HCT116 (cell line): ENCODE measurements at regions not wholly inside any gene's neighbourhood (a gene's known extent, or its start where the extent isn't known, plus 50 kb on each side); places are given as distances from the start of the nearest gene placed in this dataset.

Experiments
- ATAC-seq: fragments of 200-7000 bp; cut with Tn5 transposase; 2 replicates; pipeline ENCODE4 v1.9.1; 2020; ENCODE audit warnings: mild to moderate bottlenecking, moderate library complexity
- BruUV-seq: library from RNA; stranded (reverse); fragments of 400-500 nt; replicated peaks from 2 replicates; lab custom pipeline; 2021; lab: Mats Ljungman, UMichigan
- CTCF ChIA-PET: fragments of 300-600 bp; sonication (Branson Sonifier 250); formaldehyde crosslinking; loops from one replicate; lab custom pipeline; 2021; ENCODE audit warnings: antibody characterized with exemption; lab: Charles Lee
- POLR2A ChIA-PET: fragments of 300-600, 350-600 bp; sonication (Branson Sonifier 250); formaldehyde crosslinking; loops from one replicate; lab custom pipeline; 2021; ENCODE audit warnings: antibody characterized with exemption; lab: Charles Lee
- RAD21 ChIA-PET, 2 experiments: fragments of 300-600 bp; sonication (Branson Sonifier 250); formaldehyde crosslinking; loops; one replicate each; lab custom pipeline; 2023; ENCODE audit warnings: low total read pairs in 2 of 2; ENCODE audit not compliant: uncharacterized antibody in 2 of 2, unreplicated experiment in 2 of 2, low non-redundant PET in 1 of 2; lab: Charles Lee
- DNase-seq: peaks from one replicate; pipeline ENCODE4 v3.0.0-alpha.2; 2010; ENCODE audit warnings: low read depth, low spot score
- H2AFZ ChIP-seq: fragments of 200-600 bp; shearing (Covaris generic), sonication (generic); 2 replicates; pipeline ENCODE4 v1.6.1; 2017; ENCODE audit warnings: low read depth, mixed run types, mixed read lengths, antibody characterized with exemption, low read length; ENCODE audit not compliant: poor library complexity, severe bottlenecking
- H3K27ac ChIP-seq: 2 replicates; pipeline ENCODE4 v1.5.1; 2012; ENCODE audit warnings: low read depth, low read length
- H3K27me3 ChIP-seq: fragments of 200-600 bp; sonication (generic); 2 replicates; pipeline ENCODE4 v1.6.1; 2016; ENCODE audit warnings: mixed run types, low read length, mixed read lengths; ENCODE audit not compliant: insufficient read depth
- H3K36me3 ChIP-seq, 2 experiments: fragments of 200-500 bp in 1 of 2; fragments of 200-600 bp in 1 of 2; sonication (Bioruptor generic) in 1 of 2; sonication (generic) in 1 of 2; 2 replicates each; pipeline versions ENCODE4 v1.5.1 to v1.6.1; 2014 to 2016; ENCODE audit warnings: low read length in 2 of 2, inconsistent platforms in 1 of 2, mixed read lengths in 1 of 2, mixed run types in 1 of 2; ENCODE audit not compliant: insufficient read depth in 2 of 2, control insufficient read depth in 1 of 2
- H3K4me1 ChIP-seq, 2 experiments: fragments of 200-600 bp in 1 of 2; sonication (generic) in 1 of 2; 2 replicates each; pipeline versions ENCODE4 v1.5.1 to v1.6.1; 2012 to 2017; ENCODE audit warnings: low read length in 2 of 2, inconsistent platforms in 1 of 2, mild to moderate bottlenecking in 1 of 2, mixed read lengths in 1 of 2, mixed run types in 1 of 2, moderate library complexity in 1 of 2; ENCODE audit not compliant: insufficient read depth in 2 of 2, control insufficient read depth in 1 of 2
- H3K4me2 ChIP-seq: fragments of 200-600 bp; sonication (generic); 2 replicates; pipeline ENCODE4 v1.6.1; 2017; ENCODE audit warnings: mixed run types, low read length, mixed read lengths
- H3K4me3 ChIP-seq, 2 experiments: fragments of 200-600 bp in 1 of 2; sonication (generic) in 1 of 2; replicated peaks in 1 of 2; 2 replicates each; pipeline ENCODE4 v1.5.1; 2011 to 2016; ENCODE audit warnings: low read length in 2 of 2, control low read depth in 1 of 2, low read depth in 1 of 2, mild to moderate bottlenecking in 1 of 2, mixed read lengths in 1 of 2, mixed run types in 1 of 2
- H3K79me2 ChIP-seq: fragments of 200-600 bp; sonication (generic); 2 replicates; pipeline ENCODE4 v1.6.1; 2017; ENCODE audit warnings: mild to moderate bottlenecking, mixed run types, low read length, moderate library complexity, mixed read lengths; ENCODE audit not compliant: insufficient read depth
- H3K9ac ChIP-seq: fragments of 200-600 bp; sonication (generic); 2 replicates; pipeline ENCODE4 v1.6.1; 2016; ENCODE audit warnings: low read length, mixed read lengths
- H3K9me2 ChIP-seq: fragments of 200-600 bp; sonication (generic), shearing (Covaris generic); 2 replicates; pipeline ENCODE4 v1.6.1; 2017; ENCODE audit warnings: mixed run types, mild to moderate bottlenecking, moderate library complexity; ENCODE audit not compliant: insufficient read depth
- H3K9me3 ChIP-seq, 2 experiments: fragments of 200-500 bp in 1 of 2; fragments of 200-600 bp in 1 of 2; sonication (Bioruptor generic) in 1 of 2; sonication (generic) in 1 of 2; 2 replicates each; pipeline ENCODE4 v1.6.1; 2014 to 2017; ENCODE audit warnings: low read length in 2 of 2, mixed read lengths in 2 of 2, inconsistent platforms in 1 of 2, low read depth in 1 of 2, mild to moderate bottlenecking in 1 of 2, mixed run types in 1 of 2, moderate library complexity in 1 of 2; ENCODE audit not compliant: control insufficient read depth in 1 of 2, insufficient read depth in 1 of 2
- H4K20me1 ChIP-seq: fragments of 200-600 bp; sonication (generic), shearing (Covaris generic); 2 replicates; pipeline ENCODE4 v1.6.1; 2017; ENCODE audit warnings: mixed run types, mild to moderate bottlenecking, moderate library complexity; ENCODE audit not compliant: insufficient read depth
- ATF3 ChIP-seq: IDR thresholded peaks from 2 replicates; pipeline ENCODE4 v1.6.1; 2012
- CBX3 ChIP-seq: IDR thresholded peaks from 2 replicates; pipeline ENCODE4 v1.6.1; 2012; ENCODE audit warnings: low read depth
- EGR1 ChIP-seq: IDR thresholded peaks from 2 replicates; pipeline ENCODE4 v1.6.1; 2012; ENCODE audit warnings: low read depth
- EZH2 ChIP-seq: fragments of 200-600 bp; sonication (generic); IDR thresholded peaks from 2 replicates; pipeline ENCODE4 v1.6.1; 2017; ENCODE audit warnings: antibody characterized with exemption, mixed run types
- EZH2phosphoT487 ChIP-seq: fragments of 200-600 bp; IDR thresholded peaks from 2 replicates; pipeline ENCODE4 v1.6.1; 2018; ENCODE audit warnings: antibody characterized with exemption, borderline replicate concordance
- FOSL1 ChIP-seq: IDR thresholded peaks from 2 replicates; pipeline ENCODE4 v1.6.1; 2012; ENCODE audit warnings: low read depth
- JUND ChIP-seq: IDR thresholded peaks from 2 replicates; pipeline ENCODE4 v1.6.1; 2012
- POLR2A ChIP-seq: IDR thresholded peaks from 2 replicates; pipeline ENCODE4 v1.7.0; 2011; ENCODE audit warnings: borderline replicate concordance; ENCODE audit not compliant: insufficient read depth, insufficient read length; ENCODE audit errors: extremely low read depth
- POLR2AphosphoS5 ChIP-seq: IDR thresholded peaks from 2 replicates; pipeline ENCODE4 v1.6.1; 2011; ENCODE audit warnings: mild to moderate bottlenecking, low read depth, low read length, moderate library complexity
- RAD21 ChIP-seq: IDR thresholded peaks from 2 replicates; pipeline ENCODE4 v1.6.1; 2012; ENCODE audit warnings: low read depth, mild to moderate bottlenecking
- REST ChIP-seq: IDR thresholded peaks from 2 replicates; pipeline ENCODE4 v1.6.1; 2012; ENCODE audit warnings: low read depth
- SIN3A ChIP-seq: IDR thresholded peaks from 2 replicates; pipeline ENCODE4 v1.6.1; 2012; ENCODE audit warnings: low read depth
- SP1 ChIP-seq: IDR thresholded peaks from 2 replicates; pipeline ENCODE4 v1.6.1; 2012; ENCODE audit warnings: low read depth
- SRF ChIP-seq: IDR thresholded peaks from 2 replicates; pipeline ENCODE4 v1.6.1; 2012; ENCODE audit warnings: low read depth
- TCF7L2 ChIP-seq: IDR thresholded peaks from 2 replicates; pipeline ENCODE4 v1.7.0; 2011; ENCODE audit warnings: borderline replicate concordance, inconsistent platforms; ENCODE audit not compliant: insufficient read depth, insufficient read length; ENCODE audit errors: extremely low read depth
- YY1 ChIP-seq: IDR thresholded peaks from 2 replicates; pipeline ENCODE4 v1.6.1; 2011; ENCODE audit warnings: low read length, low read depth, moderate library complexity, mild to moderate bottlenecking; ENCODE audit not compliant: insufficient replicate concordance; ENCODE audit errors: extremely low read depth
- ZFX ChIP-seq: fragments of 450-650 bp; IDR thresholded peaks from 2 replicates; pipeline ENCODE4 v1.6.1; 2017
- ZNF274 ChIP-seq: fragments of 200-500 bp; sonication (Bioruptor generic); IDR thresholded peaks from 2 replicates; pipeline ENCODE4 v1.6.1; 2014; ENCODE audit warnings: mild to moderate bottlenecking, low read depth, low read length, inconsistent platforms
- intact Hi-C: fragments of 100-400 bp; cut with micrococcal nuclease; formaldehyde crosslinking; loops from 2 replicates; pipeline ENCODE4 v1.10.0; 2022
- TF ChIP-seq, protein P1 (sequence below): IDR thresholded peaks from 2 replicates; pipeline ENCODE4 v1.6.1; 2011; ENCODE audit warnings: mild to moderate bottlenecking, low read length, moderate library complexity; ENCODE audit not compliant: insufficient replicate concordance; ENCODE audit errors: extremely low read depth

- ChIA-PET POLR2A (no interaction called here), RAD21 (no interaction called here), CTCF (no interaction called here)
- ATAC-seq = no peak
- no peak for DNase-seq
- no TSS peak for BruUV-seq
- H3K4me3 ChIP-seq = no peak overlapping the region
- H4K20me1 ChIP-seq = no peaks in the 10 kb centered on the region
- intact Hi-C loops = no loop called here
- H3K27me3 ChIP-seq = no peaks in the 10 kb centered on the region
- H3K9ac ChIP-seq = no peak overlapping the region
- no peaks in the 10 kb centered on the region for H3K36me3 ChIP-seq
- H2AFZ ChIP-seq = no peak overlapping the region
- no peak for TF ChIP-seq YY1
- no peak for TF ChIP-seq EGR1
- no peak for TF ChIP-seq POLR2A
- no peak for TF ChIP-seq JUND
- no peak for TF ChIP-seq EZH2
- TF ChIP-seq ATF3 = no peak
- no peak for TF ChIP-seq ZFX
- TF ChIP-seq, protein P1, sequence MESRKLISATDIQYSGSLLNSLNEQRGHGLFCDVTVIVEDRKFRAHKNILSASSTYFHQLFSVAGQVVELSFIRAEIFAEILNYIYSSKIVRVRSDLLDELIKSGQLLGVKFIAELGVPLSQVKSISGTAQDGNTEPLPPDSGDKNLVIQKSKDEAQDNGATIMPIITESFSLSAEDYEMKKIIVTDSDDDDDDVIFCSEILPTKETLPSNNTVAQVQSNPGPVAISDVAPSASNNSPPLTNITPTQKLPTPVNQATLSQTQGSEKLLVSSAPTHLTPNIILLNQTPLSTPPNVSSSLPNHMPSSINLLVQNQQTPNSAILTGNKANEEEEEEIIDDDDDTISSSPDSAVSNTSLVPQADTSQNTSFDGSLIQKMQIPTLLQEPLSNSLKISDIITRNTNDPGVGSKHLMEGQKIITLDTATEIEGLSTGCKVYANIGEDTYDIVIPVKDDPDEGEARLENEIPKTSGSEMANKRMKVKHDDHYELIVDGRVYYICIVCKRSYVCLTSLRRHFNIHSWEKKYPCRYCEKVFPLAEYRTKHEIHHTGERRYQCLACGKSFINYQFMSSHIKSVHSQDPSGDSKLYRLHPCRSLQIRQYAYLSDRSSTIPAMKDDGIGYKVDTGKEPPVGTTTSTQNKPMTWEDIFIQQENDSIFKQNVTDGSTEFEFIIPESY = no peak
- TF ChIP-seq RAD21 = no peak
- no peak for TF ChIP-seq EZH2phosphoT487
- no peak for TF ChIP-seq TCF7L2
- no peak for TF ChIP-seq ZNF274
- no peak for TF ChIP-seq REST
- TF ChIP-seq FOSL1 = no peak
- TF ChIP-seq CBX3 = no peak
- no peak for TF ChIP-seq SP1
- no peak for TF ChIP-seq SIN3A
- no peak for TF ChIP-seq POLR2AphosphoS5
- no peak for TF ChIP-seq SRF
- H3K27ac ChIP-seq = no peak overlapping the region
- H3K4me1 ChIP-seq = peaks cover 0 to 5% of the 10 kb centered on the region in 2 experiments; a peak in 1 of 4 replicates
- H3K9me3 ChIP-seq = no peaks in the 10 kb centered on the region
- no peaks in the 10 kb centered on the region for H3K9me2 ChIP-seq
- H3K4me2 ChIP-seq = no peak overlapping the region
- H3K79me2 ChIP-seq = no peaks in the 10 kb centered on the region
Measured at GRCh38 chr21:15204140-15204969, 139.6 kb upstream of the NRIP1 start.
